HepG2 (cell line): ENCODE measurements at regions not wholly inside any gene's neighbourhood (a gene's known extent, or its start where the extent isn't known, plus 50 kb on each side); places are given as distances from the start of the nearest gene placed in this dataset.

Source experiments
- ATAC-seq: fragments of 200-7000 bp; cut with Tn5 transposase; 3 replicates; pipeline ENCODE4 v1.9.1; 2020; ENCODE audit warnings: mild to moderate bottlenecking, moderate library complexity
- BruUV-seq: library from RNA; stranded (reverse); fragments of 400-500 nt; replicated peaks from 2 replicates; lab custom pipeline; 2021; lab: Mats Ljungman, UMichigan
- CTCF ChIA-PET: fragments of 300-600 bp; formaldehyde crosslinking; extraction: SDS; loops from one replicate; lab custom pipeline; 2021; ENCODE audit warnings: low total read pairs, inconsistent platforms, low intra/inter-chr PET ratio; lab: Yijun Ruan, JAX
- POLR2A ChIA-PET: fragments of 350-600 bp; sonication (Branson Sonifier 250); formaldehyde crosslinking; loops from one replicate; lab custom pipeline; 2020; ENCODE audit warnings: antibody characterized with exemption, inconsistent platforms; lab: Yijun Ruan, JAX
- DNase-seq: peaks from one replicate; pipeline ENCODE4 v3.0.0-alpha.2; 2015; ENCODE audit warnings: low spot score
- FAIRE-seq: peaks from 3 replicates; lab custom pipeline; 2011; peaks lifted over from hg19 to GRCh38; lab: Jason Lieb, UNC
- H2AFZ ChIP-seq: one replicate; pipeline ENCODE4 v1.6.1; 2011; ENCODE audit warnings: low read length, inconsistent platforms
- H3K27ac ChIP-seq: fragments of 300-600 bp; 3 replicates; pipeline ENCODE4 v1.8.0; 2011; ENCODE audit warnings: mixed run types, mild to moderate bottlenecking, mixed read lengths, low read length, inconsistent platforms; ENCODE audit not compliant: insufficient read depth; ENCODE audit errors: extremely low read length
- H3K27me3 ChIP-seq, 2 experiments: fragments of 200-600 bp in 1 of 2; 2 replicates in 1 of 2; 3 replicates in 1 of 2; pipeline versions ENCODE4 v1.6.0 to v1.8.0; 2011; ENCODE audit warnings: low read length in 2 of 2, mild to moderate bottlenecking in 2 of 2, moderate library complexity in 2 of 2, inconsistent platforms in 1 of 2; ENCODE audit not compliant: insufficient read depth in 2 of 2, control insufficient read depth in 1 of 2
- H3K36me3 ChIP-seq, 2 experiments: fragments of 200-600 bp in 1 of 2; replicated peaks in 1 of 2; 2 replicates in 1 of 2; 3 replicates in 1 of 2; pipeline versions ENCODE4 v1.5.1 to v1.8.0; 2011; ENCODE audit warnings: low read length in 2 of 2, inconsistent platforms in 1 of 2; ENCODE audit not compliant: insufficient read depth in 2 of 2, control insufficient read depth in 1 of 2
- H3K4me1 ChIP-seq: 2 replicates; pipeline ENCODE4 v1.5.1; 2012; ENCODE audit warnings: low read length, inconsistent platforms; ENCODE audit not compliant: insufficient read depth
- H3K4me2 ChIP-seq: 2 replicates; pipeline ENCODE4 v1.6.0; 2011; ENCODE audit warnings: low read depth, low read length, inconsistent platforms
- H3K4me3 ChIP-seq, 3 experiments: fragments of 200-600 bp in 1 of 3; sonication (generic), shearing (Covaris generic) in 1 of 3; replicated peaks in 1 of 3; 2 replicates each; pipeline ENCODE4 v1.5.1; 2011 to 2016; ENCODE audit warnings: low read length in 3 of 3, inconsistent platforms in 2 of 3, low read depth in 2 of 3, mild to moderate bottlenecking in 2 of 3, control low read depth in 1 of 3, mixed read lengths in 1 of 3; ENCODE audit not compliant: insufficient read depth in 1 of 3
- H3K79me2 ChIP-seq: one replicate; pipeline ENCODE4 v1.6.1; 2011; ENCODE audit warnings: low read length, inconsistent platforms; ENCODE audit not compliant: insufficient read depth
- H3K9ac ChIP-seq: 2 replicates; pipeline ENCODE4 v1.6.0; 2011; ENCODE audit warnings: mild to moderate bottlenecking, low read depth, low read length, inconsistent platforms; ENCODE audit not compliant: insufficient read depth
- H3K9me3 ChIP-seq: 2 replicates; pipeline ENCODE4 v1.5.1; 2012; ENCODE audit warnings: mild to moderate bottlenecking, low read length
- H4K20me1 ChIP-seq: 2 replicates; pipeline ENCODE4 v1.6.0; 2011; ENCODE audit warnings: inconsistent platforms, mild to moderate bottlenecking, low read length, moderate library complexity; ENCODE audit not compliant: insufficient read depth
- CHD2 ChIP-seq: IDR thresholded peaks from 2 replicates; pipeline ENCODE4 v1.6.1; 2011; ENCODE audit warnings: low read depth, low read length, improper control_type of control experiment
- HOXA3 ChIP-seq: sonication (generic); formaldehyde crosslinking; IDR thresholded peaks from 2 replicates; pipeline ENCODE4 v1.5.0; 2020; ENCODE audit warnings: missing genetic modification reagents
- KAT7 ChIP-seq: IDR thresholded peaks from 2 replicates; pipeline ENCODE4 v1.6.1; 2018; ENCODE audit warnings: borderline replicate concordance, missing compliant biosample characterization
- KLF6 ChIP-seq: IDR thresholded peaks from 2 replicates; pipeline ENCODE4 v1.8.0; 2016; ENCODE audit warnings: missing biosample characterization, missing genetic modification reagents
- MLLT10 ChIP-seq: sonication (generic); formaldehyde crosslinking; IDR thresholded peaks from 2 replicates; pipeline ENCODE4 v1.4.0; 2020; ENCODE audit warnings: missing genetic modification reagents
- POLR2AphosphoS5 ChIP-seq: IDR thresholded peaks from 2 replicates; pipeline ENCODE4 v1.6.1; 2012; ENCODE audit warnings: low read depth, low read length
- RARA ChIP-seq: IDR thresholded peaks from 2 replicates; pipeline ENCODE4 v1.6.1; 2016; ENCODE audit warnings: missing genetic modification reagents, missing compliant biosample characterization
- TEAD2 ChIP-seq: sonication (generic); formaldehyde crosslinking; IDR thresholded peaks from 2 replicates; pipeline ENCODE4 v1.9.0; 2021; ENCODE audit warnings: missing genetic modification reagents
- WIZ ChIP-seq: sonication (generic); formaldehyde crosslinking; IDR thresholded peaks from 2 replicates; pipeline ENCODE4 v1.5.1; 2020; ENCODE audit warnings: mild to moderate bottlenecking, missing genetic modification reagents
- ZBTB21 ChIP-seq: sonication (generic); formaldehyde crosslinking; IDR thresholded peaks from 2 replicates; pipeline ENCODE4 v1.4.0; 2020; ENCODE audit warnings: missing genetic modification reagents
- ZNF569 ChIP-seq: sonication (generic); formaldehyde crosslinking; IDR thresholded peaks from 2 replicates; pipeline ENCODE4 v1.5.0; 2020; ENCODE audit warnings: mild to moderate bottlenecking, missing genetic modification reagents, moderate library complexity, borderline replicate concordance
- ZNF678 ChIP-seq: sonication (generic); formaldehyde crosslinking; IDR thresholded peaks from 2 replicates; pipeline ENCODE4 v1.4.0; 2020; ENCODE audit warnings: mild to moderate bottlenecking, missing genetic modification reagents
- ZNF850 ChIP-seq: sonication (generic); formaldehyde crosslinking; conservative IDR thresholded peaks from 2 replicates; pipeline ENCODE4 v1.9.0; 2021; ENCODE audit warnings: mild to moderate bottlenecking, missing genetic modification reagents
- WGBS: methylation state at CpG from one replicate; pipeline ENCODE4 v1.1.6; 2017; ENCODE audit warnings: low lambda C conversion rate; 5-methylcytosine and 5-hydroxymethylcytosine counted together
- in situ Hi-C: cut with HindIII; loops from 2 replicates; pipeline ENCODE4 v1.10.0; 2017; ENCODE audit warnings: low pct_unique_long_range_greater_than_20kb; ENCODE audit not compliant: extremely low pct_ligation_motif_present
- intact Hi-C: fragments of 100-400 bp; cut with micrococcal nuclease; formaldehyde crosslinking; loops from one replicate; pipeline ENCODE4 v1.10.0; 2022; ENCODE audit not compliant: unreplicated experiment
- TF ChIP-seq, protein P1 (sequence below): sonication (generic); formaldehyde crosslinking; IDR thresholded peaks from 2 replicates; pipeline ENCODE4 v1.5.0; 2020; ENCODE audit warnings: missing genetic modification reagents
- TF ChIP-seq, protein P2 (sequence below): sonication (generic); formaldehyde crosslinking; IDR thresholded peaks from 2 replicates; pipeline ENCODE4 v1.4.0; 2020; ENCODE audit warnings: missing genetic modification reagents
- TF ChIP-seq, protein P3 (sequence below): sonication (generic); formaldehyde crosslinking; IDR thresholded peaks from 2 replicates; pipeline ENCODE4 v1.4.0; 2020; ENCODE audit warnings: missing genetic modification reagents
- TF ChIP-seq, protein P4 (sequence below): IDR thresholded peaks from 2 replicates; pipeline ENCODE4 v1.6.1; 2016; ENCODE audit warnings: mild to moderate bottlenecking

DNA sequence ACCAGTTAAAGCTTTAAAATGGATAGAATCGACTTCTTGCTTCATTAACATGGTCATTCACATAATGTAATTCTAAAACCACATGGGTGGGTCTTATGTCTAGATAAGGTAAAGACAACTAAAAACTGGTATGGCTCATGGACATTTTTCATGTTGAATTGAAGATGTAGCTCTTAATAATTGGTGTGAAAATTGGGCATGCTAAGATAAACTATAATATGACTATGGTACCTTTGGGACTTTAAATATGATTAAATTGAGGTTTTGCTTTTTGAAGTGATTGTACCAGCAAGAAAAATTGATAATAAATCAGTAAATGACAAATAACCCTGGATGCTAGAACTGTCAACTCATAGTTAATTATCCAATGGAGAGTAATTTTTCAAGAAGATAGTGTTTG, 710.7 kb upstream of the PTPRD start:
- H3K36me3 ChIP-seq, result no peaks in the 10 kb centered on the region
- no peak overlapping the region for H2AFZ ChIP-seq
- H4K20me1 ChIP-seq, result no peaks in the 10 kb centered on the region
- BruUV-seq, result no TSS peak
- ATAC-seq (no peak), FAIRE-seq (no peak), DNase-seq (no peak)
- intact Hi-C loops, result no loop called here
- in situ Hi-C loops, result no loop called here
- no peak overlapping the region for H3K4me3 ChIP-seq
- ChIA-PET POLR2A (no interaction called here), CTCF (no interaction called here)
- no peak overlapping the region for H3K27ac ChIP-seq
- WGBS, result 0% methylated on average over 1 of the region's 1 CpG
- no peaks in the 10 kb centered on the region for H3K27me3 ChIP-seq
- H3K4me2 ChIP-seq, result no peak overlapping the region
- H3K9ac ChIP-seq, result no peak overlapping the region
- no peaks in the 10 kb centered on the region for H3K4me1 ChIP-seq
- H3K79me2 ChIP-seq, result no peaks in the 10 kb centered on the region
- no peak for TF ChIP-seq WIZ (CRISPR knock-in tag)
- TF ChIP-seq ZNF850, result no peak
- no peak for TF ChIP-seq HOXA3 (CRISPR knock-in tag)
- TF ChIP-seq CHD2, result no peak
- TF ChIP-seq, protein P1, sequence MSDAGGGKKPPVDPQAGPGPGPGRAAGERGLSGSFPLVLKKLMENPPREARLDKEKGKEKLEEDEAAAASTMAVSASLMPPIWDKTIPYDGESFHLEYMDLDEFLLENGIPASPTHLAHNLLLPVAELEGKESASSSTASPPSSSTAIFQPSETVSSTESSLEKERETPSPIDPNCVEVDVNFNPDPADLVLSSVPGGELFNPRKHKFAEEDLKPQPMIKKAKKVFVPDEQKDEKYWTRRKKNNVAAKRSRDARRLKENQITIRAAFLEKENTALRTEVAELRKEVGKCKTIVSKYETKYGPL (CRISPR knock-in tag), result no peak
- no peak for TF ChIP-seq MLLT10 (CRISPR knock-in tag)
- no peak for TF ChIP-seq RARA (CRISPR knock-in tag)
- no peak for TF ChIP-seq ZNF569 (CRISPR knock-in tag)
- TF ChIP-seq, protein P2, sequence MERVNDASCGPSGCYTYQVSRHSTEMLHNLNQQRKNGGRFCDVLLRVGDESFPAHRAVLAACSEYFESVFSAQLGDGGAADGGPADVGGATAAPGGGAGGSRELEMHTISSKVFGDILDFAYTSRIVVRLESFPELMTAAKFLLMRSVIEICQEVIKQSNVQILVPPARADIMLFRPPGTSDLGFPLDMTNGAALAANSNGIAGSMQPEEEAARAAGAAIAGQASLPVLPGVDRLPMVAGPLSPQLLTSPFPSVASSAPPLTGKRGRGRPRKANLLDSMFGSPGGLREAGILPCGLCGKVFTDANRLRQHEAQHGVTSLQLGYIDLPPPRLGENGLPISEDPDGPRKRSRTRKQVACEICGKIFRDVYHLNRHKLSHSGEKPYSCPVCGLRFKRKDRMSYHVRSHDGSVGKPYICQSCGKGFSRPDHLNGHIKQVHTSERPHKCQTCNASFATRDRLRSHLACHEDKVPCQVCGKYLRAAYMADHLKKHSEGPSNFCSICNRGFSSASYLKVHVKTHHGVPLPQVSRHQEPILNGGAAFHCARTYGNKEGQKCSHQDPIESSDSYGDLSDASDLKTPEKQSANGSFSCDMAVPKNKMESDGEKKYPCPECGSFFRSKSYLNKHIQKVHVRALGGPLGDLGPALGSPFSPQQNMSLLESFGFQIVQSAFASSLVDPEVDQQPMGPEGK (CRISPR knock-in tag), result no peak
- TF ChIP-seq POLR2AphosphoS5, result no peak
- TF ChIP-seq ZBTB21 (CRISPR knock-in tag), result no peak
- TF ChIP-seq, protein P3, sequence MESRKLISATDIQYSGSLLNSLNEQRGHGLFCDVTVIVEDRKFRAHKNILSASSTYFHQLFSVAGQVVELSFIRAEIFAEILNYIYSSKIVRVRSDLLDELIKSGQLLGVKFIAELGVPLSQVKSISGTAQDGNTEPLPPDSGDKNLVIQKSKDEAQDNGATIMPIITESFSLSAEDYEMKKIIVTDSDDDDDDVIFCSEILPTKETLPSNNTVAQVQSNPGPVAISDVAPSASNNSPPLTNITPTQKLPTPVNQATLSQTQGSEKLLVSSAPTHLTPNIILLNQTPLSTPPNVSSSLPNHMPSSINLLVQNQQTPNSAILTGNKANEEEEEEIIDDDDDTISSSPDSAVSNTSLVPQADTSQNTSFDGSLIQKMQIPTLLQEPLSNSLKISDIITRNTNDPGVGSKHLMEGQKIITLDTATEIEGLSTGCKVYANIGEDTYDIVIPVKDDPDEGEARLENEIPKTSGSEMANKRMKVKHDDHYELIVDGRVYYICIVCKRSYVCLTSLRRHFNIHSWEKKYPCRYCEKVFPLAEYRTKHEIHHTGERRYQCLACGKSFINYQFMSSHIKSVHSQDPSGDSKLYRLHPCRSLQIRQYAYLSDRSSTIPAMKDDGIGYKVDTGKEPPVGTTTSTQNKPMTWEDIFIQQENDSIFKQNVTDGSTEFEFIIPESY (CRISPR knock-in tag), result no peak
- no peak for TF ChIP-seq KAT7 (CRISPR knock-in tag)
- TF ChIP-seq, protein P4, sequence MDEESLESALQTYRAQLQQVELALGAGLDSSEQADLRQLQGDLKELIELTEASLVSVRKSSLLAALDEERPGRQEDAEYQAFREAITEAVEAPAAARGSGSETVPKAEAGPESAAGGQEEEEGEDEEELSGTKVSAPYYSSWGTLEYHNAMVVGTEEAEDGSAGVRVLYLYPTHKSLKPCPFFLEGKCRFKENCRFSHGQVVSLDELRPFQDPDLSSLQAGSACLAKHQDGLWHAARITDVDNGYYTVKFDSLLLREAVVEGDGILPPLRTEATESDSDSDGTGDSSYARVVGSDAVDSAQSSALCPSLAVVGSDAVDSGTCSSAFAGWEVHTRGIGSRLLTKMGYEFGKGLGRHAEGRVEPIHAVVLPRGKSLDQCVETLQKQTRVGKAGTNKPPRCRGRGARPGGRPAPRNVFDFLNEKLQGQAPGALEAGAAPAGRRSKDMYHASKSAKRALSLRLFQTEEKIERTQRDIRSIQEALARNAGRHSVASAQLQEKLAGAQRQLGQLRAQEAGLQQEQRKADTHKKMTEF (CRISPR knock-in tag), result no peak
- no peak for TF ChIP-seq TEAD2 (CRISPR knock-in tag)
- TF ChIP-seq KLF6, result no peak
- TF ChIP-seq ZNF678 (CRISPR knock-in tag), result no peak
- peaks cover 73% of the 10 kb centered on the region for H3K9me3 ChIP-seq
